CD4-positive, alpha-beta T cell (primary cell): ENCODE measurements at regions not wholly inside any gene's neighbourhood (a gene's known extent, or its start where the extent isn't known, plus 50 kb on each side); places are given as distances from the start of the nearest gene placed in this dataset.

Source experiments
- ATAC-seq: fragments of 200-7000 bp; cut with Tn5 transposase; one replicate; pipeline ENCODE4 v1.10.0; 2022; ENCODE audit warnings: mild to moderate bottlenecking; ENCODE audit not compliant: poor library complexity
- CTCF ChIA-PET: fragments of 350-600 bp; sonication (Branson Sonifier 250); formaldehyde crosslinking; loops from one replicate; lab custom pipeline; 2021; ENCODE audit warnings: antibody characterized with exemption, inconsistent platforms; lab: Charles Lee
- POLR2A ChIA-PET: fragments of 350-600 bp; sonication (Branson Sonifier 250); formaldehyde crosslinking; loops from one replicate; lab custom pipeline; 2021; ENCODE audit warnings: antibody characterized with exemption, inconsistent platforms; lab: Charles Lee
- DNase-seq, 14 experiments: peaks; one replicate each; pipeline ENCODE4 v3.0.0-alpha.2; 2013 to 2020; ENCODE audit warnings: mixed read lengths in 2 of 14
- H3K27ac ChIP-seq, 2 donors: one replicate each; pipeline versions ENCODE4 v1.5.1 to v1.7.0; 2013; ENCODE audit warnings: low read length in 2 of 2, low read depth in 1 of 2, mild to moderate bottlenecking in 1 of 2
- H3K27me3 ChIP-seq, 2 experiments: 1 replicate in 1 of 2; 2 replicates in 1 of 2; pipeline versions ENCODE4 v1.6.1 to v1.7.0; 2013; ENCODE audit warnings: low read length in 2 of 2, control low read depth in 1 of 2, mild to moderate bottlenecking in 1 of 2, moderate library complexity in 1 of 2; ENCODE audit not compliant: insufficient read depth in 2 of 2, control insufficient read depth in 1 of 2
- H3K36me3 ChIP-seq: one replicate; pipeline ENCODE4 v1.6.1; 2013; ENCODE audit warnings: low read length, control low read depth; ENCODE audit not compliant: insufficient read depth
- H3K4me1 ChIP-seq: one replicate; pipeline ENCODE4 v1.6.1; 2013; ENCODE audit warnings: low read length, control low read depth; ENCODE audit not compliant: insufficient read depth
- H3K4me3 ChIP-seq: one replicate; pipeline ENCODE4 v1.5.1; 2013; ENCODE audit warnings: mild to moderate bottlenecking, low read length, moderate library complexity
- H3K9me3 ChIP-seq, 2 experiments: 1 replicate in 1 of 2; 2 replicates in 1 of 2; pipeline versions ENCODE4 v1.6.1 to v1.7.0; 2013; ENCODE audit warnings: low read length in 2 of 2, mild to moderate bottlenecking in 2 of 2, control low read depth in 1 of 2, moderate library complexity in 1 of 2; ENCODE audit not compliant: control insufficient read depth in 1 of 2, insufficient read depth in 1 of 2
- H3K27ac Mint-ChIP-seq: one replicate; pipeline ENCODE4 v1.8.0; 2020; ENCODE audit warnings: mixed read lengths
- H3K27me3 Mint-ChIP-seq: one replicate; pipeline ENCODE4 v1.8.0; 2021; ENCODE audit warnings: mixed read lengths
- H3K36me3 Mint-ChIP-seq: one replicate; pipeline ENCODE4 v1.8.0; 2021; ENCODE audit warnings: low read depth, mixed read lengths
- H3K4me1 Mint-ChIP-seq: one replicate; pipeline ENCODE4 v1.8.0; 2021; ENCODE audit warnings: low read depth, mixed read lengths
- H3K4me3 Mint-ChIP-seq: one replicate; pipeline ENCODE4 v1.8.0; 2020; ENCODE audit warnings: mild to moderate bottlenecking, mixed read lengths
- H3K9me3 Mint-ChIP-seq: one replicate; pipeline ENCODE4 v1.8.0; 2020; ENCODE audit warnings: mixed read lengths
- CTCF ChIP-seq: fragments of 200-600 bp; IDR thresholded peaks from one replicate; pipeline ENCODE4 v1.8.0; 2022; ENCODE audit warnings: antibody characterized with exemption, mild to moderate bottlenecking
- intact Hi-C, 2 experiments: fragments of 100-400 bp; cut with DNase I in 1 of 2; cut with micrococcal nuclease in 1 of 2; formaldehyde crosslinking; loops; one replicate each; pipeline versions ENCODE4 v1.15.1 to v1.9.0; 2023 to 2025; cut with DNase I, micrococcal nuclease

DNA sequence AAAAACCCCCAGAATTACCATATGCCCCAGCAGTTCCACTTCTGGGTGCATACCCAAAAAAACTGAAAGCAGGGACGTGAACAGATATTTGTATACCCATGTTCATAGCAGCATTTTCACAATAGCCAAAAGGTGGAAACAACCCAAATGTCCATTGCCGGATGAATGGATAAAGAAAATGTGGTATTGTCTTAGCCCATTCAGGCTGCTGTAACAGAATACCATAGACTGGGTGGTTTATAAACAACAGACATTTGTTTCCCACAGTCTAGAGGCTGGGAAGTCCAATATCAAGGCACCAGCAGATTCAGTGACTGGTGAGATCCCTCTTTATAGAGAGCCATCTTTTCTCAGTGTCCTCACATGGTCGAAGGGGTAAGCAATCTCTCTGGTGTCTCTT, 182.1 kb upstream of the ANKRD28 start:
- Mint-ChIP-seq H3K36me3 (no peaks in the 10 kb centered on the region), H3K27me3 (no peaks in the 10 kb centered on the region), H3K4me1 (no peaks in the 10 kb centered on the region), H3K27ac (no peak overlapping the region), H3K9me3 (no peaks in the 10 kb centered on the region), H3K4me3 (no peak overlapping the region)
- intact Hi-C loops: no loop called here
- Histone ChIP-seq H3K27me3 (no peaks in the 10 kb centered on the region), H3K4me3 (no peak overlapping the region), H3K9me3 (no peaks in the 10 kb centered on the region), H3K27ac (no peak overlapping the region), H3K36me3 (no peaks in the 10 kb centered on the region), H3K4me1 (no peaks in the 10 kb centered on the region)
- ChIA-PET CTCF (no interaction called here), POLR2A (no interaction called here)
- TF ChIP-seq CTCF: no peak
- DNase-seq: no peak
- no peak for ATAC-seq

GRCh38 chr3:15982243-15982642, 184.5 kb upstream of the ANKRD28 start:
- H3K36me3 ChIP-seq: no peaks in the 10 kb centered on the region
- Mint-ChIP-seq H3K4me3 (no peak overlapping the region), H3K36me3 (no peaks in the 10 kb centered on the region), H3K4me1 (no peaks in the 10 kb centered on the region), H3K27ac (no peak overlapping the region), H3K27me3 (no peaks in the 10 kb centered on the region), H3K9me3 (no peaks in the 10 kb centered on the region)
- no peaks in the 10 kb centered on the region for H3K4me1 ChIP-seq
- no peak overlapping the region for H3K4me3 ChIP-seq
- DNase-seq (no peak), ATAC-seq (no peak)
- ChIA-PET CTCF (no interaction called here), POLR2A (no interaction called here)
- peaks cover 0 to 2% of the 10 kb centered on the region in 2 experiments for H3K27me3 ChIP-seq
- intact Hi-C loops: no loop called here
- H3K9me3 ChIP-seq: no peaks in the 10 kb centered on the region
- no peak overlapping the region for H3K27ac ChIP-seq
- no peak for TF ChIP-seq CTCF

- H3K9me3 ChIP-seq: peaks cover 0 to 1% of the 10 kb centered on the region in 2 experiments
- ChIA-PET POLR2A (no interaction called here), CTCF (interaction anchor here (0.7 kb wide), 1 partner anchor 12 kb away, joined by 3 read pairs; no protein-coding TSS in a partner anchor)
- H3K36me3 ChIP-seq: no peaks in the 10 kb centered on the region
- H3K4me3 ChIP-seq: no peak overlapping the region
- Mint-ChIP-seq H3K4me1 (no peaks in the 10 kb centered on the region), H3K27me3 (no peaks in the 10 kb centered on the region), H3K36me3 (no peaks in the 10 kb centered on the region), H3K9me3 (peaks cover 2% of the 10 kb centered on the region), H3K4me3 (no peak overlapping the region), H3K27ac (no peak overlapping the region)
- intact Hi-C loops: no loop called here
- no peak for TF ChIP-seq CTCF
- no peak overlapping the region for H3K27ac ChIP-seq
- no peaks in the 10 kb centered on the region for H3K4me1 ChIP-seq
- ATAC-seq (no peak), DNase-seq (no peak)
- H3K27me3 ChIP-seq: peaks cover 0 to 2% of the 10 kb centered on the region in 2 experiments
Observed at GRCh38 chr3:15982667-15983196, 185.0 kb upstream of the ANKRD28 start.
